ENCODE measurements at regions not wholly inside any gene's neighbourhood (a gene's known extent, or its start where the extent isn't known, plus 50 kb on each side); places are given as distances from the start of the nearest gene placed in this dataset.

DNA sequence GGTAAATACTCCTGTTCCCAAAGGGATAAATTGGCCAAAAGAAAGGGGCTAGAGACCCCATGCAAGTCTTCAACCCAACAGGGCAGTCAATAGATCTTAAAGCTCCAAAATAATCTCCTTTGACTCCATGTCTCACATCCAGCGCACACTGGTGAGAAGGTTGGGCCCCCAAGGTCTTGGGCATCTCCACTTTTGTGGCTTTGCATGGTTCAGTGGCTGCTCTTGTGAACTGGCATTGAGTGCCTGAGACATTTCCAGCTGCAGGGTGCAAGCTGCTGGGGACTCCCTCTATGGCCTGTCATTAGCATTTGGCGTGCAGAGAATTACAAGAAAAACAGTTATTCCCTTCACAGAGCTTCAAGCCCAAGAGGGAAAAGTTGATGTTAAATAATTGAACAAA, 224.7 kb downstream of the MTRR start:
- H3K27me3 ChIP-seq (ENCODE audit: insufficient read depth, low read length), result no peaks in the 10 kb centered on the region
- no peaks in the 10 kb centered on the region for H3K9me2 ChIP-seq (ENCODE audit: insufficient read depth)
- no peak for DNase-seq (ENCODE audit: low read depth, low spot score)
- ATAC-seq, result no peak
- H3K36me3 ChIP-seq (ENCODE audit: control insufficient read depth in 1 of 2, insufficient read depth in 2 of 2, low read length in 2 of 2), result no peaks in the 10 kb centered on the region
- ChIA-PET CTCF (no interaction called here), RAD21 (ENCODE audit: low non-redundant PET in 1 of 2, low total read pairs in 2 of 2, uncharacterized antibody in 2 of 2, unreplicated experiment in 2 of 2) (no interaction called here), POLR2A (no interaction called here)
- no peak overlapping the region for H2AFZ ChIP-seq (ENCODE audit: low read depth, low read length, poor library complexity, severe bottlenecking)
- H3K4me3 ChIP-seq (replicated peaks in 1 of 2; ENCODE audit: low read depth in 1 of 2, low read length in 2 of 2), result no peak overlapping the region
- no peaks in the 10 kb centered on the region for H3K4me1 ChIP-seq (ENCODE audit: control insufficient read depth in 1 of 2, insufficient read depth in 2 of 2, low read length in 2 of 2)
- no peak overlapping the region for H3K9ac ChIP-seq (ENCODE audit: low read length)
- TF ChIP-seq, protein P1, sequence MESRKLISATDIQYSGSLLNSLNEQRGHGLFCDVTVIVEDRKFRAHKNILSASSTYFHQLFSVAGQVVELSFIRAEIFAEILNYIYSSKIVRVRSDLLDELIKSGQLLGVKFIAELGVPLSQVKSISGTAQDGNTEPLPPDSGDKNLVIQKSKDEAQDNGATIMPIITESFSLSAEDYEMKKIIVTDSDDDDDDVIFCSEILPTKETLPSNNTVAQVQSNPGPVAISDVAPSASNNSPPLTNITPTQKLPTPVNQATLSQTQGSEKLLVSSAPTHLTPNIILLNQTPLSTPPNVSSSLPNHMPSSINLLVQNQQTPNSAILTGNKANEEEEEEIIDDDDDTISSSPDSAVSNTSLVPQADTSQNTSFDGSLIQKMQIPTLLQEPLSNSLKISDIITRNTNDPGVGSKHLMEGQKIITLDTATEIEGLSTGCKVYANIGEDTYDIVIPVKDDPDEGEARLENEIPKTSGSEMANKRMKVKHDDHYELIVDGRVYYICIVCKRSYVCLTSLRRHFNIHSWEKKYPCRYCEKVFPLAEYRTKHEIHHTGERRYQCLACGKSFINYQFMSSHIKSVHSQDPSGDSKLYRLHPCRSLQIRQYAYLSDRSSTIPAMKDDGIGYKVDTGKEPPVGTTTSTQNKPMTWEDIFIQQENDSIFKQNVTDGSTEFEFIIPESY (IDR thresholded peaks at IDR 0.05; ENCODE audit: extremely low read depth, insufficient replicate concordance, low read length), result no peak
- TF ChIP-seq SRF (IDR thresholded peaks at IDR 0.05; ENCODE audit: low read depth) (no peak), JUND (IDR thresholded peaks at IDR 0.05) (no peak), EGR1 (IDR thresholded peaks at IDR 0.05; ENCODE audit: low read depth) (no peak), SP1 (IDR thresholded peaks at IDR 0.05; ENCODE audit: low read depth) (no peak), ATF3 (IDR thresholded peaks at IDR 0.05) (no peak), CEBPB (IDR thresholded peaks at IDR 0.05; ENCODE audit: low read depth) (no peak), POLR2AphosphoS5 (IDR thresholded peaks at IDR 0.05; ENCODE audit: low read depth, low read length) (no peak), RAD21 (IDR thresholded peaks at IDR 0.05; ENCODE audit: low read depth) (no peak), ZFX (IDR thresholded peaks at IDR 0.05) (no peak), YY1 (IDR thresholded peaks at IDR 0.05; ENCODE audit: extremely low read depth, insufficient replicate concordance, low read depth, low read length) (no peak), CTCF (IDR thresholded peaks at IDR 0.05 in 2 of 3, conservative IDR thresholded peaks at IDR 0.05 in 1 of 3; ENCODE audit: borderline replicate concordance in 1 of 3, insufficient read depth in 1 of 3, low read depth in 2 of 3, low read length in 2 of 3) (no peak), POLR2A (IDR thresholded peaks at IDR 0.05; ENCODE audit: borderline replicate concordance, extremely low read depth, insufficient read depth, insufficient read length) (no peak), ELF1 (IDR thresholded peaks at IDR 0.05; ENCODE audit: borderline replicate concordance, low read depth) (no peak), SIN3A (IDR thresholded peaks at IDR 0.05; ENCODE audit: low read depth) (no peak), FOSL1 (IDR thresholded peaks at IDR 0.05; ENCODE audit: low read depth) (no peak), CBX3 (IDR thresholded peaks at IDR 0.05; ENCODE audit: low read depth) (no peak)
- TF ChIP-seq, protein P2, sequence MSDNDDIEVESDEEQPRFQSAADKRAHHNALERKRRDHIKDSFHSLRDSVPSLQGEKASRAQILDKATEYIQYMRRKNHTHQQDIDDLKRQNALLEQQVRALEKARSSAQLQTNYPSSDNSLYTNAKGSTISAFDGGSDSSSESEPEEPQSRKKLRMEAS (IDR thresholded peaks at IDR 0.05), result no peak
- H4K20me1 ChIP-seq (ENCODE audit: insufficient read depth), result no peaks in the 10 kb centered on the region
- H3K79me2 ChIP-seq (ENCODE audit: insufficient read depth, low read length), result no peaks in the 10 kb centered on the region
- intact Hi-C loops (cut with micrococcal nuclease), result no loop called here
- no peak overlapping the region for H3K4me2 ChIP-seq (ENCODE audit: low read length)
- no TSS peak for BruUV-seq (replicated peaks)
- peaks cover 0 to 4% of the 10 kb centered on the region in 2 experiments; a peak in 2 of 4 replicates for H3K9me3 ChIP-seq (ENCODE audit: control insufficient read depth in 1 of 2, insufficient read depth in 1 of 2, low read depth in 1 of 2, low read length in 2 of 2)
- no peak overlapping the region for H3K27ac ChIP-seq (ENCODE audit: low read depth, low read length)
